ENCODE measurements at regions not wholly inside any gene's neighbourhood (a gene's known extent, or its start where the extent isn't known, plus 50 kb on each side); places are given as distances from the start of the nearest gene placed in this dataset.

GRCh38 chr7:106193661-106194060 lies 81.5 kb upstream of the SYPL1 start:
- TF ChIP-seq E2F4 (CRISPR knock-in tag; IDR thresholded peaks at IDR 0.05; ENCODE audit: borderline replicate concordance, low read depth) (no peak), NFATC4 (CRISPR knock-in tag; IDR thresholded peaks at IDR 0.05) (no peak), CTCF (IDR thresholded peaks at IDR 0.05) (no peak), ZNF396 (CRISPR knock-in tag; IDR thresholded peaks at IDR 0.05; ENCODE audit: borderline replicate concordance) (no peak)

Measured in WTC11 (cell line).